ENCODE measurements at regions not wholly inside any gene's neighbourhood (a gene's known extent, or its start where the extent isn't known, plus 50 kb on each side); places are given as distances from the start of the nearest gene placed in this dataset.

DNA sequence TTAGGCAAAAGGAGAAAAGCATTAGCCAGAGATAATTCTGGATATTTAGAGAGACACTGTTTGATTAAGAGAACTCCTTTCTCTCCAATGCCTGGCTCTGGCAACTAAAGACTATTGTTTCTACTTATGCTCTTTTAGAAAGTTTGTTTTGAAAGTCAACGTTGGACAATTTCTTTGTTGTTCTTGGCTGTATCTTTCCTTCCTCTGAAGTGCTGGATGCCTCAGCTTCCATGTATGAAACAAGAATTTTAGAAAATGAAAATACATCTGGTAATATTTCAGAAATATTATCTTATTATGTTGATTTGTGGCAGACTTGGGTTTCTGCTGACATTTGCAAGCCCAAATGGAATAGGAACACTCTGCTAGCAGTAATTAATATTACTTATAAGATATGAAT, 382.6 kb downstream of the SNAPC1 start:
- no peak for TF ChIP-seq EZH2 (IDR thresholded peaks at IDR 0.05; ENCODE audit: borderline replicate concordance, insufficient read depth, low read depth, low read length, poor library complexity, severe bottlenecking)
- TF ChIP-seq, protein P1, sequence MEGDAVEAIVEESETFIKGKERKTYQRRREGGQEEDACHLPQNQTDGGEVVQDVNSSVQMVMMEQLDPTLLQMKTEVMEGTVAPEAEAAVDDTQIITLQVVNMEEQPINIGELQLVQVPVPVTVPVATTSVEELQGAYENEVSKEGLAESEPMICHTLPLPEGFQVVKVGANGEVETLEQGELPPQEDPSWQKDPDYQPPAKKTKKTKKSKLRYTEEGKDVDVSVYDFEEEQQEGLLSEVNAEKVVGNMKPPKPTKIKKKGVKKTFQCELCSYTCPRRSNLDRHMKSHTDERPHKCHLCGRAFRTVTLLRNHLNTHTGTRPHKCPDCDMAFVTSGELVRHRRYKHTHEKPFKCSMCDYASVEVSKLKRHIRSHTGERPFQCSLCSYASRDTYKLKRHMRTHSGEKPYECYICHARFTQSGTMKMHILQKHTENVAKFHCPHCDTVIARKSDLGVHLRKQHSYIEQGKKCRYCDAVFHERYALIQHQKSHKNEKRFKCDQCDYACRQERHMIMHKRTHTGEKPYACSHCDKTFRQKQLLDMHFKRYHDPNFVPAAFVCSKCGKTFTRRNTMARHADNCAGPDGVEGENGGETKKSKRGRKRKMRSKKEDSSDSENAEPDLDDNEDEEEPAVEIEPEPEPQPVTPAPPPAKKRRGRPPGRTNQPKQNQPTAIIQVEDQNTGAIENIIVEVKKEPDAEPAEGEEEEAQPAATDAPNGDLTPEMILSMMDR (IDR thresholded peaks at IDR 0.05) = no peak
